Astrocyte (in vitro differentiated cells and primary cell): ENCODE measurements at regions not wholly inside any gene's neighbourhood (a gene's known extent, or its start where the extent isn't known, plus 50 kb on each side); places are given as distances from the start of the nearest gene placed in this dataset.

Source experiments
- DNase-seq: peaks from one replicate; pipeline ENCODE4 v3.0.0-alpha.2; 2010; ENCODE audit warnings: low read depth
- FAIRE-seq: peaks from 2 replicates; lab custom pipeline; 2011; peaks lifted over from hg19 to GRCh38; lab: Jason Lieb, UNC
- H2AFZ ChIP-seq: 2 replicates; pipeline ENCODE4 v1.6.0; 2012; ENCODE audit warnings: low read depth, low read length, inconsistent platforms
- H3K27ac ChIP-seq: 2 replicates; pipeline ENCODE4 v1.5.1; 2011; ENCODE audit warnings: low read depth, low read length, inconsistent platforms
- H3K27me3 ChIP-seq: 2 replicates; pipeline ENCODE4 v1.6.0; 2011; ENCODE audit warnings: low read length, inconsistent platforms; ENCODE audit not compliant: insufficient read depth
- H3K36me3 ChIP-seq: 2 replicates; pipeline ENCODE4 v1.5.1; 2011; ENCODE audit warnings: low read length, inconsistent platforms; ENCODE audit not compliant: insufficient read depth
- H3K4me1 ChIP-seq: 2 replicates; pipeline ENCODE4 v1.5.1; 2011; ENCODE audit warnings: low read length, inconsistent platforms; ENCODE audit not compliant: insufficient read depth
- H3K4me2 ChIP-seq: 2 replicates; pipeline ENCODE4 v1.6.0; 2012; ENCODE audit warnings: low read length, inconsistent platforms
- H3K4me3 ChIP-seq: 2 replicates; pipeline ENCODE4 v1.5.1; 2011; ENCODE audit warnings: low read depth, mild to moderate bottlenecking, low read length, inconsistent platforms; ENCODE audit not compliant: insufficient read depth
- H3K79me2 ChIP-seq: 2 replicates; pipeline ENCODE4 v1.6.0; 2012; ENCODE audit warnings: mild to moderate bottlenecking, low read length, inconsistent platforms; ENCODE audit not compliant: insufficient read depth
- H3K9ac ChIP-seq: 2 replicates; pipeline ENCODE4 v1.6.0; 2012; ENCODE audit warnings: mild to moderate bottlenecking, low read length, inconsistent platforms
- H3K9me3 ChIP-seq: 2 replicates; pipeline ENCODE4 v1.5.1; 2012; ENCODE audit warnings: low read depth, mild to moderate bottlenecking, low read length, inconsistent platforms; ENCODE audit not compliant: insufficient read depth
- H4K20me1 ChIP-seq: 2 replicates; pipeline ENCODE4 v1.6.0; 2012; ENCODE audit warnings: low read length, inconsistent platforms; ENCODE audit not compliant: insufficient read depth
- H3K27ac Mint-ChIP-seq: one replicate; pipeline ENCODE4 v1.8.0; 2021; ENCODE audit warnings: mild to moderate bottlenecking, mixed read lengths; ENCODE audit not compliant: unreplicated experiment
- H3K27me3 Mint-ChIP-seq: one replicate; pipeline ENCODE4 v1.8.0; 2021; ENCODE audit warnings: low read depth, mixed read lengths; ENCODE audit not compliant: unreplicated experiment
- H3K36me3 Mint-ChIP-seq: one replicate; pipeline ENCODE4 v1.8.0; 2021; ENCODE audit warnings: low read depth, mixed read lengths; ENCODE audit not compliant: unreplicated experiment
- H3K4me1 Mint-ChIP-seq: one replicate; pipeline ENCODE4 v1.8.0; 2021; ENCODE audit warnings: low read depth, mixed read lengths; ENCODE audit not compliant: unreplicated experiment
- H3K4me3 Mint-ChIP-seq: one replicate; pipeline ENCODE4 v1.8.0; 2021; ENCODE audit warnings: mild to moderate bottlenecking, moderate library complexity, mixed read lengths; ENCODE audit not compliant: unreplicated experiment
- H3K9me3 Mint-ChIP-seq: one replicate; pipeline ENCODE4 v1.8.0; 2021; ENCODE audit warnings: mild to moderate bottlenecking, mixed read lengths; ENCODE audit not compliant: unreplicated experiment
- CTCF ChIP-seq: IDR thresholded peaks from 2 replicates; pipeline ENCODE4 v1.5.1; 2011; ENCODE audit warnings: low read depth, mild to moderate bottlenecking, inconsistent platforms, low read length, moderate library complexity; ENCODE audit not compliant: insufficient read depth
- EZH2 ChIP-seq: IDR thresholded peaks from 2 replicates; pipeline ENCODE4 v1.6.1; 2012; ENCODE audit warnings: mild to moderate bottlenecking, low read length, inconsistent platforms; ENCODE audit not compliant: insufficient read depth

- H3K9ac ChIP-seq, result no peak overlapping the region
- no peaks in the 10 kb centered on the region for H3K36me3 ChIP-seq
- Mint-ChIP-seq H3K4me3 (no peak overlapping the region), H3K4me1 (peaks cover 4% of the 10 kb centered on the region), H3K9me3 (peaks cover 3% of the 10 kb centered on the region), H3K27ac (no peak overlapping the region), H3K27me3 (peaks cover 27% of the 10 kb centered on the region), H3K36me3 (no peaks in the 10 kb centered on the region)
- FAIRE-seq (no peak), DNase-seq (no peak)
- H3K27me3 ChIP-seq, result no peaks in the 10 kb centered on the region
- H3K4me3 ChIP-seq, result no peak overlapping the region
- no peaks in the 10 kb centered on the region for H4K20me1 ChIP-seq
- TF ChIP-seq EZH2 (no peak), CTCF (no peak)
- no peak overlapping the region for H2AFZ ChIP-seq
- no peak overlapping the region for H3K27ac ChIP-seq
- no peak overlapping the region for H3K4me2 ChIP-seq
- H3K4me1 ChIP-seq, result no peaks in the 10 kb centered on the region
- peaks cover 4% of the 10 kb centered on the region for H3K9me3 ChIP-seq
- no peaks in the 10 kb centered on the region for H3K79me2 ChIP-seq
These were observed 117.8 kb downstream of the DACT2 start for GRCh38 chr6:168201799-168202198.

- Histone ChIP-seq H3K27ac (no peak overlapping the region), H3K36me3 (no peaks in the 10 kb centered on the region), H2AFZ (no peak overlapping the region), H3K4me1 (no peaks in the 10 kb centered on the region), H3K4me3 (no peak overlapping the region), H3K79me2 (no peaks in the 10 kb centered on the region), H3K9ac (no peak overlapping the region), H3K4me2 (no peak overlapping the region), H3K9me3 (peaks cover 4% of the 10 kb centered on the region), H4K20me1 (no peaks in the 10 kb centered on the region), H3K27me3 (no peaks in the 10 kb centered on the region)
- peaks cover 3% of the 10 kb centered on the region for H3K9me3 Mint-ChIP-seq
- no peak overlapping the region for H3K27ac Mint-ChIP-seq
- no peak for TF ChIP-seq EZH2
- FAIRE-seq (no peak), DNase-seq (no peak)
- H3K27me3 Mint-ChIP-seq, result peaks cover 31% of the 10 kb centered on the region
- H3K4me1 Mint-ChIP-seq, result peaks cover 4% of the 10 kb centered on the region
- no peak overlapping the region for H3K4me3 Mint-ChIP-seq
- no peaks in the 10 kb centered on the region for H3K36me3 Mint-ChIP-seq
These were observed 118.2 kb downstream of the DACT2 start for GRCh38 chr6:168201383-168201782.

- H3K9me3 Mint-ChIP-seq, result peaks cover under 1% of the 10 kb centered on the region
- H3K9ac ChIP-seq, result no peak overlapping the region
These were observed 118.9 kb downstream of the DACT2 start for GRCh38 chr6:168200571-168201134.

More at GRCh38 chr6:168200571-168201134, 118.9 kb downstream of the DACT2 start:
- Histone ChIP-seq H3K79me2 (no peaks in the 10 kb centered on the region), H3K27ac (no peak overlapping the region), H2AFZ (no peak overlapping the region), H3K4me3 (no peak overlapping the region), H3K9me3 (peaks cover 4% of the 10 kb centered on the region), H3K27me3 (no peaks in the 10 kb centered on the region), H3K36me3 (no peaks in the 10 kb centered on the region), H3K4me2 (no peak overlapping the region), H4K20me1 (no peaks in the 10 kb centered on the region), H3K4me1 (no peaks in the 10 kb centered on the region)
- no peaks in the 10 kb centered on the region for H3K36me3 Mint-ChIP-seq
- no peaks in the 10 kb centered on the region for H3K4me1 Mint-ChIP-seq
- no peak overlapping the region for H3K27ac Mint-ChIP-seq
- H3K4me3 Mint-ChIP-seq, result no peak overlapping the region
- H3K27me3 Mint-ChIP-seq, result peaks cover 37% of the 10 kb centered on the region
- FAIRE-seq, result no peak
- TF ChIP-seq CTCF (no peak), EZH2 (no peak)
- DNase-seq, result no peak
